PC-3 (cell line): ENCODE measurements at regions not wholly inside any gene's neighbourhood (a gene's known extent, or its start where the extent isn't known, plus 50 kb on each side); places are given as distances from the start of the nearest gene placed in this dataset.

ENCODE experiments used
- CTCF ChIP-seq: fragments of 300-600 bp; sonication (generic); conservative IDR thresholded peaks from 2 replicates; pipeline ENCODE4 v1.5.1; 2017; ENCODE audit warnings: antibody characterized with exemption, low read depth, mild to moderate bottlenecking, low read length
- EZH2 ChIP-seq: fragments of 300-600 bp; sonication (generic); IDR thresholded peaks from one replicate; pipeline ENCODE4 v1.6.1; 2017; ENCODE audit warnings: antibody characterized with exemption, mild to moderate bottlenecking, low read length; ENCODE audit not compliant: unreplicated experiment

- no peak for TF ChIP-seq EZH2
- no peak for TF ChIP-seq CTCF
These were observed 1968.2 kb upstream of the NUDT12 start for GRCh38 chr5:105530716-105531261.
